ENCODE measurements at regions not wholly inside any gene's neighbourhood (a gene's known extent, or its start where the extent isn't known, plus 50 kb on each side); places are given as distances from the start of the nearest gene placed in this dataset.

DNA sequence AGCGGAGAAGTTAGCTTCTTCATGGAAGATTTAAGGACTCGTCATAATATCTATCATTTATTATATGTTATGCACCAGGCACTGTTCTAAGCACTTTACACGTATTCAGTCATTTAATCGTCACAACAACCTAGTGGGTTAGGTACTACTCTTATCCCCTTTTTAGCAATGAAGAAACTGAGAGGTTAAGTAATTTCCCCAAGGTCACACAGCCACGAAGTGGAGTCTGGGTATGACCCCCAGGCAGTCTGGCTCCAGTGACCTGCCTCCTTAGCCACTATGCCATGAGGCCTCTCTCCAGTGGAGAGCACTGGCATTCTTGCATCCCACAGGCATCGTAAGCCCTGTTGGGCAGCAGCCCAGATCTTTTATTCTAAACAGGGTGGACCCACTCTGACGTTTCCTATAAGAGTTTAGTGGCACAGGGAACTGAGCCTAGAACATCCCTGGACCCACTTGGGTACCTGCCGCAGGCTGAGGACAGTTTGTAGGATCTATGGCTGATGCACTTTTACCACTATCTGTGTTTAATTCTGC lies 123.0 kb downstream of the NAV1 start (continued):
- TF ChIP-seq, protein P1, sequence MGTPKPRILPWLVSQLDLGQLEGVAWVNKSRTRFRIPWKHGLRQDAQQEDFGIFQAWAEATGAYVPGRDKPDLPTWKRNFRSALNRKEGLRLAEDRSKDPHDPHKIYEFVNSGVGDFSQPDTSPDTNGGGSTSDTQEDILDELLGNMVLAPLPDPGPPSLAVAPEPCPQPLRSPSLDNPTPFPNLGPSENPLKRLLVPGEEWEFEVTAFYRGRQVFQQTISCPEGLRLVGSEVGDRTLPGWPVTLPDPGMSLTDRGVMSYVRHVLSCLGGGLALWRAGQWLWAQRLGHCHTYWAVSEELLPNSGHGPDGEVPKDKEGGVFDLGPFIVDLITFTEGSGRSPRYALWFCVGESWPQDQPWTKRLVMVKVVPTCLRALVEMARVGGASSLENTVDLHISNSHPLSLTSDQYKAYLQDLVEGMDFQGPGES (IDR thresholded peaks at IDR 0.05; ENCODE audit: low read depth, low read length): no peak
- no peak for TF ChIP-seq EZH2phosphoT487 (IDR thresholded peaks at IDR 0.05; ENCODE audit: borderline replicate concordance, low read depth)
- no peak for TF ChIP-seq SMC3 (IDR thresholded peaks at IDR 0.05; ENCODE audit: low read depth, low read length)
- TF ChIP-seq FOXJ3 (CRISPR knock-in tag; IDR thresholded peaks at IDR 0.05): no peak
- no peak for TF ChIP-seq TAF1 (IDR thresholded peaks at IDR 0.05; ENCODE audit: borderline replicate concordance, low read depth, low read length)
- TF ChIP-seq SIN3A (IDR thresholded peaks at IDR 0.05; ENCODE audit: borderline replicate concordance, low read depth, low read length): no peak
- TF ChIP-seq RCOR1 (IDR thresholded peaks at IDR 0.05; ENCODE audit: low read length): no peak
- TF ChIP-seq ELF1 (IDR thresholded peaks at IDR 0.05): no peak
- TF ChIP-seq JUND (IDR thresholded peaks at IDR 0.05): no peak
- TF ChIP-seq, protein P2, sequence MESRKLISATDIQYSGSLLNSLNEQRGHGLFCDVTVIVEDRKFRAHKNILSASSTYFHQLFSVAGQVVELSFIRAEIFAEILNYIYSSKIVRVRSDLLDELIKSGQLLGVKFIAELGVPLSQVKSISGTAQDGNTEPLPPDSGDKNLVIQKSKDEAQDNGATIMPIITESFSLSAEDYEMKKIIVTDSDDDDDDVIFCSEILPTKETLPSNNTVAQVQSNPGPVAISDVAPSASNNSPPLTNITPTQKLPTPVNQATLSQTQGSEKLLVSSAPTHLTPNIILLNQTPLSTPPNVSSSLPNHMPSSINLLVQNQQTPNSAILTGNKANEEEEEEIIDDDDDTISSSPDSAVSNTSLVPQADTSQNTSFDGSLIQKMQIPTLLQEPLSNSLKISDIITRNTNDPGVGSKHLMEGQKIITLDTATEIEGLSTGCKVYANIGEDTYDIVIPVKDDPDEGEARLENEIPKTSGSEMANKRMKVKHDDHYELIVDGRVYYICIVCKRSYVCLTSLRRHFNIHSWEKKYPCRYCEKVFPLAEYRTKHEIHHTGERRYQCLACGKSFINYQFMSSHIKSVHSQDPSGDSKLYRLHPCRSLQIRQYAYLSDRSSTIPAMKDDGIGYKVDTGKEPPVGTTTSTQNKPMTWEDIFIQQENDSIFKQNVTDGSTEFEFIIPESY (IDR thresholded peaks at IDR 0.05; ENCODE audit: borderline replicate concordance, low read depth): no peak
- TF ChIP-seq GABPA (IDR thresholded peaks at IDR 0.05; ENCODE audit: low read depth): no peak
- TF ChIP-seq FOSL2 (IDR thresholded peaks at IDR 0.05; ENCODE audit: borderline replicate concordance, low read depth): no peak

DNA sequence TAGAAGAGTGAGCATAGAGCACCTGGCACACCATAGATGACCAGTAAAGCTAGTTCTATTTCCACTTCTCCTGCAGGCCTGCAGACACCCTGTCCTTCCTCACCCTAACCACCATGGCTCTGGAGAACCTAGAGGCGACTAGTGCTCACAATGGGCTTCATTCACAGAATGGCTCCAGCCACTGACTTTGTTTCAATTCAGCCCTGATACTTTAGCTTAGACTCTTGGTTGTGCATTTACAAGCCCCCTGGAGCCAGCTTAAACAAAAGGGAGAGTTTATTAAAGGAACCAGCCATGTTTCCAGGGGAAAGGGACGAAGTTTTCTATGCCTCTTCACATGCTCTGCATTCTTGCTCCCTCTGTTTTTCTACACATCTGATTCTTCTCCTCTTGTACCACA lies 123.7 kb downstream of the NAV1 start:
- H3K9me3 ChIP-seq: no peaks in the 10 kb centered on the region
- no peak overlapping the region for H2AFZ ChIP-seq (ENCODE audit: low read depth)
- H3K27me3 ChIP-seq (ENCODE audit: insufficient read depth): no peaks in the 10 kb centered on the region
- peaks cover 100% of the 10 kb centered on the region for H3K79me2 ChIP-seq (ENCODE audit: insufficient read depth)
- TF ChIP-seq FOXM1 (IDR thresholded peaks at IDR 0.05; ENCODE audit: low read depth): no peak
- no peak for TF ChIP-seq RFX5 (IDR thresholded peaks at IDR 0.05; ENCODE audit: low read length)
- TF ChIP-seq, protein P2 (IDR thresholded peaks at IDR 0.05; ENCODE audit: borderline replicate concordance, low read depth): no peak
- no peak for TF ChIP-seq GATA2 (CRISPR knock-in tag; IDR thresholded peaks at IDR 0.05)
- no peak for TF ChIP-seq FOXJ3 (CRISPR knock-in tag; IDR thresholded peaks at IDR 0.05)
- TF ChIP-seq, protein P3, sequence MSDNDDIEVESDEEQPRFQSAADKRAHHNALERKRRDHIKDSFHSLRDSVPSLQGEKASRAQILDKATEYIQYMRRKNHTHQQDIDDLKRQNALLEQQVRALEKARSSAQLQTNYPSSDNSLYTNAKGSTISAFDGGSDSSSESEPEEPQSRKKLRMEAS (IDR thresholded peaks at IDR 0.05; ENCODE audit: low read depth): no peak
- TF ChIP-seq TCF12 (IDR thresholded peaks at IDR 0.05): no peak
- TF ChIP-seq, protein P4, sequence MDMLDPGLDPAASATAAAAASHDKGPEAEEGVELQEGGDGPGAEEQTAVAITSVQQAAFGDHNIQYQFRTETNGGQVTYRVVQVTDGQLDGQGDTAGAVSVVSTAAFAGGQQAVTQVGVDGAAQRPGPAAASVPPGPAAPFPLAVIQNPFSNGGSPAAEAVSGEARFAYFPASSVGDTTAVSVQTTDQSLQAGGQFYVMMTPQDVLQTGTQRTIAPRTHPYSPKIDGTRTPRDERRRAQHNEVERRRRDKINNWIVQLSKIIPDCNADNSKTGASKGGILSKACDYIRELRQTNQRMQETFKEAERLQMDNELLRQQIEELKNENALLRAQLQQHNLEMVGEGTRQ (IDR thresholded peaks at IDR 0.05; ENCODE audit: borderline replicate concordance, low read depth, low read length): no peak
- TF ChIP-seq, protein P5, sequence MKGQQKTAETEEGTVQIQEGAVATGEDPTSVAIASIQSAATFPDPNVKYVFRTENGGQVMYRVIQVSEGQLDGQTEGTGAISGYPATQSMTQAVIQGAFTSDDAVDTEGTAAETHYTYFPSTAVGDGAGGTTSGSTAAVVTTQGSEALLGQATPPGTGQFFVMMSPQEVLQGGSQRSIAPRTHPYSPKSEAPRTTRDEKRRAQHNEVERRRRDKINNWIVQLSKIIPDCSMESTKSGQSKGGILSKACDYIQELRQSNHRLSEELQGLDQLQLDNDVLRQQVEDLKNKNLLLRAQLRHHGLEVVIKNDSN (IDR thresholded peaks at IDR 0.05; ENCODE audit: borderline replicate concordance, low read depth): no peak
- no peak for TF ChIP-seq EZH2phosphoT487 (IDR thresholded peaks at IDR 0.05; ENCODE audit: borderline replicate concordance, low read depth)
- no peak for TF ChIP-seq FOSL2 (IDR thresholded peaks at IDR 0.05; ENCODE audit: borderline replicate concordance, low read depth)
- TF ChIP-seq EP300 (IDR thresholded peaks at IDR 0.05; ENCODE audit: borderline replicate concordance in 1 of 2, low read depth in 1 of 2, low read length in 1 of 2): no peak
- no peak for TF ChIP-seq MEF2A (IDR thresholded peaks at IDR 0.05; ENCODE audit: borderline replicate concordance, low read depth)
- TF ChIP-seq NRF1 (IDR thresholded peaks at IDR 0.05; ENCODE audit: low read depth, low read length): no peak
- 91% methylated on average over 2 of the region's 2 CpGs for WGBS (ENCODE audit: low lambda C conversion rate)
- H4K20me1 ChIP-seq (ENCODE audit: insufficient read depth): peaks cover 100% of the 10 kb centered on the region
- H3K9ac ChIP-seq: no peak overlapping the region
- H3K27ac ChIP-seq (ENCODE audit: low read depth in 2 of 2, low read length in 1 of 2): no peak overlapping the region
- ChIA-PET POLR2A (interaction anchor here (1.3 kb wide), 1 partner anchor 13 kb away, joined by 3 read pairs; no protein-coding TSS in a partner anchor), CTCF (interaction anchor here (0.8 to 2.5 kb wide), 2 partner anchors 42 to 149 kb away, joined by 3 to 8 read pairs; no protein-coding TSS in a partner anchor)
- H3K36me3 ChIP-seq (replicated peaks in 1 of 2; ENCODE audit: control insufficient read depth in 1 of 2, insufficient read depth in 2 of 2, low read length in 1 of 2): peaks cover 22 to 33% of the 10 kb centered on the region in 2 experiments
- H3K4me3 ChIP-seq (ENCODE audit: low read depth in 2 of 2, low read length in 1 of 2): no peak overlapping the region
- H3F3A ChIP-seq (replicated peaks; ENCODE audit: insufficient read depth): no peaks in the 10 kb centered on the region
- no peak for DNase-seq
- no peaks in the 10 kb centered on the region for H3K9me2 ChIP-seq
- H3K4me1 ChIP-seq (ENCODE audit: control insufficient read depth in 1 of 2, insufficient read depth in 2 of 2, low read depth in 1 of 2, low read length in 1 of 2): peaks cover 0 to 8% of the 10 kb centered on the region in 2 experiments; a peak in 1 of 4 replicates
- H3K4me2 ChIP-seq: no peak overlapping the region
